A549 (cell line): ENCODE measurements at regions not wholly inside any gene's neighbourhood (a gene's known extent, or its start where the extent isn't known, plus 50 kb on each side); places are given as distances from the start of the nearest gene placed in this dataset.
A peak's percentile ranks its signal among the peaks of the same experiment; 100 is the strongest.

ENCODE experiments used
- ATAC-seq, 2 experiments: fragments of 200-7000 bp in 1 of 2; fragments of >200 bp in 1 of 2; cut with Nextera tagmentation in 1 of 2; cut with Tn5 transposase in 1 of 2; 3 replicates each; pipeline versions ENCODE4 v1.8.0 to v1.9.1; 2018 to 2020; ENCODE audit warnings: mild to moderate bottlenecking in 1 of 2, moderate library complexity in 1 of 2
- CTCF ChIA-PET: fragments of 300-600 bp; sonication (Branson Sonifier 250); formaldehyde crosslinking; extraction: SDS; loops from one replicate; lab custom pipeline; 2021; ENCODE audit warnings: antibody characterized with exemption, inconsistent platforms; lab: Yijun Ruan, JAX
- POLR2A ChIA-PET: fragments of 350-600 bp; formaldehyde crosslinking; extraction: SDS; loops from one replicate; lab custom pipeline; 2021; ENCODE audit warnings: antibody characterized with exemption, inconsistent platforms; lab: Yijun Ruan, JAX
- DNase-seq, 2 experiments: peaks; one replicate each; pipeline versions ENCODE4 v3.0.0 to v3.0.0-alpha.2; 2011 to 2016; ENCODE audit warnings: low read depth in 1 of 2, low spot score in 1 of 2
- FAIRE-seq: peaks from 2 replicates; lab custom pipeline; 2011; peaks lifted over from hg19 to GRCh38; lab: Jason Lieb, UNC
- H3K27ac ChIP-seq, 2 experiments: fragments of >200 bp; sonication (Bioruptor Twin); formaldehyde crosslinking; 3 replicates each; pipeline ENCODE4 v1.5.1; 2016 to 2017
- H3K4me1 ChIP-seq: fragments of >200 bp; sonication (Bioruptor Twin); formaldehyde crosslinking; 3 replicates; pipeline ENCODE4 v1.6.1; 2016
- H3K4me2 ChIP-seq: fragments of >200 bp; sonication (Bioruptor Twin); formaldehyde crosslinking; 3 replicates; pipeline ENCODE4 v1.6.1; 2016
- H3K4me3 ChIP-seq: fragments of >200 bp; sonication (Bioruptor Twin); formaldehyde crosslinking; 3 replicates; pipeline ENCODE4 v1.5.1; 2016
- H3K9me3 ChIP-seq: fragments of >200 bp; sonication (Bioruptor Twin); formaldehyde crosslinking; 3 replicates; pipeline ENCODE4 v1.6.1; 2016
- ATOH8 ChIP-seq: fragments of 250-450 bp; sonication (Bioruptor Pico); IDR thresholded peaks from 2 replicates; pipeline ENCODE4 v1.5.0; 2020; ENCODE audit warnings: low read depth, mild to moderate bottlenecking, moderate library complexity
- BCL3 ChIP-seq: fragments of >200 bp; sonication (Bioruptor Twin); formaldehyde crosslinking; IDR thresholded peaks from 3 replicates; pipeline ENCODE4 v1.6.1; 2016
- BHLHE40 ChIP-seq: IDR thresholded peaks from 2 replicates; pipeline ENCODE4 v1.6.1; 2012; ENCODE audit warnings: low read depth, low read length, inconsistent platforms
- CHD4 ChIP-seq: fragments of 200-600 bp; sonication (generic); IDR thresholded peaks from 2 replicates; pipeline ENCODE4 v1.6.1; 2016; ENCODE audit warnings: antibody characterized with exemption, mild to moderate bottlenecking, borderline replicate concordance
- E2F6 ChIP-seq: IDR thresholded peaks from 2 replicates; pipeline ENCODE4 v1.6.1; 2012; ENCODE audit warnings: low read depth, borderline replicate concordance
- EHMT2 ChIP-seq: fragments of 200-600 bp; sonication (generic); IDR thresholded peaks from 2 replicates; pipeline ENCODE4 v1.6.1; 2016; ENCODE audit warnings: antibody characterized with exemption, low read depth, mild to moderate bottlenecking, moderate library complexity
- ELK1 ChIP-seq: fragments of 150-350 bp; IDR thresholded peaks from 2 replicates; pipeline ENCODE4 v1.6.1; 2014; ENCODE audit warnings: low read depth, mild to moderate bottlenecking, low read length
- FOSL2 ChIP-seq, 2 experiments: fragments of 450-650 bp in 1 of 2; fragments of >200 bp in 1 of 2; sonication (Bioruptor Twin) in 1 of 2; formaldehyde crosslinking; IDR thresholded peaks; 2 replicates each; pipeline versions ENCODE4 v1.5.0 to v1.6.1; 2016 to 2020; ENCODE audit warnings: mild to moderate bottlenecking in 1 of 2, moderate library complexity in 1 of 2
- HOXA7 ChIP-seq: fragments of 250-450 bp; sonication (Bioruptor Pico); IDR thresholded peaks from 2 replicates; pipeline ENCODE4 v1.5.0; 2020; ENCODE audit warnings: mild to moderate bottlenecking, moderate library complexity
- MAX ChIP-seq: IDR thresholded peaks from 2 replicates; pipeline ENCODE4 v1.6.1; 2012
- MAZ ChIP-seq: fragments of 150-350 bp; IDR thresholded peaks from 2 replicates; pipeline ENCODE4 v1.6.1; 2014; ENCODE audit warnings: antibody characterized with exemption, low read depth, low read length, borderline replicate concordance
- NR3C1 ChIP-seq: fragments of >200 bp; sonication (Bioruptor Twin); formaldehyde crosslinking; IDR thresholded peaks from 3 replicates; pipeline ENCODE4 v1.6.1; 2017
- PHF8 ChIP-seq: fragments of 200-600 bp; sonication (generic); IDR thresholded peaks from 2 replicates; pipeline ENCODE4 v1.6.1; 2016; ENCODE audit warnings: low read depth, mild to moderate bottlenecking, antibody characterized with exemption, moderate library complexity, borderline replicate concordance
- POLR2AphosphoS2 ChIP-seq: conservative IDR thresholded peaks from 2 replicates; pipeline ENCODE4 v1.6.1; 2012; ENCODE audit warnings: low read length, improper control_type of control experiment, inconsistent platforms
- RAD21 ChIP-seq, 2 experiments: fragments of >200 bp in 1 of 2; sonication (Bioruptor Twin) in 1 of 2; formaldehyde crosslinking in 1 of 2; IDR thresholded peaks in 1 of 2; conservative IDR thresholded peaks in 1 of 2; 2 replicates in 1 of 2; 3 replicates in 1 of 2; pipeline ENCODE4 v1.6.1; 2012 to 2018; ENCODE audit warnings: inconsistent platforms in 1 of 2
- RARB ChIP-seq: fragments of 250-450 bp; sonication (Bioruptor Pico); IDR thresholded peaks from 2 replicates; pipeline ENCODE4 v1.8.0; 2021; ENCODE audit warnings: mild to moderate bottlenecking, moderate library complexity
- SREBF2 ChIP-seq: fragments of 450-650 bp; IDR thresholded peaks from 2 replicates; pipeline ENCODE4 v1.6.1; 2014; ENCODE audit warnings: mild to moderate bottlenecking, moderate library complexity
- ZSCAN20 ChIP-seq: fragments of 250-450 bp; sonication (Bioruptor Pico); IDR thresholded peaks from 2 replicates; pipeline ENCODE4 v1.8.0; 2022; ENCODE audit warnings: mild to moderate bottlenecking, moderate library complexity
- WGBS: methylation state at CpG from one replicate; pipeline ENCODE4 v1.1.6; 2017; ENCODE audit errors: missing lambda C conversion rate; 5-methylcytosine and 5-hydroxymethylcytosine counted together

GRCh38 chr17:13346996-13347762 lies 254.6 kb downstream of the HS3ST3A1 start:
- DNase-seq (peak in 1 of 2 experiments; percentile 79), ATAC-seq (peak; percentile 79 to 89; a peak in 4 of 6 replicates), FAIRE-seq (no peak)
- ChIA-PET POLR2A (interaction anchor here (1.3 kb wide), 1 partner anchor 953 kb away, joined by 4 read pairs; the partner anchor contains the start of gene HS3ST3B1), CTCF (interaction anchor here (0.9 to 1.5 kb wide), 6 partner anchors 9 to 247 kb away, joined by 3 to 6 read pairs (median 4); no protein-coding TSS in a partner anchor)
- WGBS = 24% methylated on average over 10 of the region's 10 CpGs
- TF ChIP-seq BHLHE40 (no peak), PHF8 (no peak), MAX (peak; percentile 44; the same call in 1 of the 2 replicates), POLR2AphosphoS2 (no peak), E2F6 (peak; percentile 60; the same call in 1 of the 2 replicates), ZSCAN20 (CRISPR knock-in tag) (no peak), NR3C1 (no peak), FOSL2 (IDR thresholded peaks at IDR 0.05) (peak; percentile 58), FOSL2 (CRISPR knock-in tag; IDR thresholded peaks at IDR 0.05) (peak; percentile 86)
- no peak overlapping the region for H3K4me3 ChIP-seq
- H3K9me3 ChIP-seq = peaks cover 25% of the 10 kb centered on the region
- peak overlapping the region in 1 of 2 experiments; percentile 71; a peak in 3 of 6 replicates for H3K27ac ChIP-seq
- 0 out of 3 replicates have a peak overlapping the region, but pooled peaks have one; percentile 17 for H3K4me2 ChIP-seq
- H3K4me1 ChIP-seq = no peaks in the 10 kb centered on the region

- POLR2A ChIA-PET = interaction anchor here (1.3 kb wide), 1 partner anchor 954 kb away, joined by 4 read pairs; the partner anchor contains the start of gene HS3ST3B1
- Histone ChIP-seq H3K27ac (peak overlapping the region in 1 of 2 experiments; percentile 71; a peak in 2 of 6 replicates), H3K4me3 (no peak overlapping the region), H3K4me2 (no peak overlapping the region), H3K9me3 (peaks cover 25% of the 10 kb centered on the region), H3K4me1 (no peaks in the 10 kb centered on the region)
- WGBS = 63% methylated on average over 5 of the region's 5 CpGs
- CTCF ChIA-PET = interaction anchor here (0.6 to 1.5 kb wide), 8 partner anchors 8 to 248 kb away, joined by 3 to 6 read pairs (median 3); no protein-coding TSS in a partner anchor
- ATAC-seq (no peak), DNase-seq (no peak), FAIRE-seq (no peak)
- TF ChIP-seq CHD4 (no peak), EHMT2 (no peak), ATOH8 (CRISPR knock-in tag) (no peak), FOSL2 (IDR thresholded peaks at IDR 0.05) (no peak), FOSL2 (CRISPR knock-in tag; IDR thresholded peaks at IDR 0.05) (no peak), ELK1 (no peak), SREBF2 (no peak), HOXA7 (CRISPR knock-in tag) (no peak), RAD21 (conservative IDR thresholded peaks at IDR 0.05 in 1 of 2, IDR thresholded peaks at IDR 0.05 in 1 of 2) (no peak), RARB (no peak), BCL3 (no peak), MAZ (no peak)
Observed at GRCh38 chr17:13346592-13346991, 255.1 kb downstream of the HS3ST3A1 start.
